GM18870 (cell line): ENCODE measurements at regions not wholly inside any gene's neighbourhood (a gene's known extent, or its start where the extent isn't known, plus 50 kb on each side); places are given as distances from the start of the nearest gene placed in this dataset.
"Not testable (repeated sequence)": the region's sequence is repeated elsewhere in the genome, so short reads cannot be mapped to it uniquely, and the experiment has no call there.

Experiments used
- ATAC-seq: cut with Tn5 transposase; IDR thresholded peaks from one replicate; pipeline ENCODE4 v1.9.1; 2021; ENCODE audit warnings: moderate library complexity; ENCODE audit not compliant: unreplicated experiment

- ATAC-seq: no peak
These were observed 289.6 kb downstream of the TEX29 start for GRCh38 chr13:111610081-111610480.

- no peak for ATAC-seq
These were observed 290.4 kb downstream of the TEX29 start for GRCh38 chr13:111610879-111611278.

GRCh38 chr13:111611651-111612050 is 291.2 kb downstream of the TEX29 start:
- no peak for ATAC-seq

- ATAC-seq: no peak
These were observed 292.4 kb downstream of the TEX29 start for GRCh38 chr13:111612886-111613285.

GRCh38 chr13:111614009-111614408 is 293.6 kb downstream of the TEX29 start:
- no peak for ATAC-seq

GRCh38 chr13:111614613-111615012 is 294.2 kb downstream of the TEX29 start:
- ATAC-seq: no peak

GRCh38 chr13:111616203-111616602 is 295.8 kb downstream of the TEX29 start:
- no peak for ATAC-seq

GRCh38 chr13:111620166-111620565 is 299.7 kb downstream of the TEX29 start:
- no peak for ATAC-seq

GRCh38 chr13:111620586-111620985 is 300.1 kb downstream of the TEX29 start:
- no peak for ATAC-seq

GRCh38 chr13:111621164-111621563 is 300.7 kb downstream of the TEX29 start:
- no peak for ATAC-seq

GRCh38 chr13:111622051-111622531 is 301.6 kb downstream of the TEX29 start:
- no peak for ATAC-seq

- ATAC-seq: no peak
These were observed 302.8 kb downstream of the TEX29 start for GRCh38 chr13:111623208-111623607.

- ATAC-seq: no peak
These were observed 303.5 kb downstream of the TEX29 start for GRCh38 chr13:111623743-111624505.

GRCh38 chr13:111625526-111626315 is 305.3 kb downstream of the TEX29 start:
- no peak for ATAC-seq

GRCh38 chr13:111626371-111627305 is 306.2 kb downstream of the TEX29 start:
- ATAC-seq: no peak

- ATAC-seq: no peak
These were observed 307.2 kb downstream of the TEX29 start for GRCh38 chr13:111627596-111627995.

- ATAC-seq: no peak
These were observed 308.6 kb downstream of the TEX29 start for GRCh38 chr13:111629016-111629415.

GRCh38 chr13:111629457-111629856 is 309.0 kb downstream of the TEX29 start:
- no peak for ATAC-seq

GRCh38 chr13:111629926-111630325 is 309.5 kb downstream of the TEX29 start:
- no peak for ATAC-seq

GRCh38 chr13:111630406-111630805 is 310.0 kb downstream of the TEX29 start:
- no peak for ATAC-seq

GRCh38 chr13:111631271-111631670 is 310.8 kb downstream of the TEX29 start:
- not testable (repeated sequence) for ATAC-seq
